Astrocyte (in vitro differentiated cells and primary cell): ENCODE measurements at regions not wholly inside any gene's neighbourhood (a gene's known extent, or its start where the extent isn't known, plus 50 kb on each side); places are given as distances from the start of the nearest gene placed in this dataset.

ENCODE experiments used
- DNase-seq: peaks from one replicate; pipeline ENCODE4 v3.0.0-alpha.2; 2010; ENCODE audit warnings: low read depth
- FAIRE-seq: peaks from 2 replicates; lab custom pipeline; 2011; peaks lifted over from hg19 to GRCh38; lab: Jason Lieb, UNC
- H2AFZ ChIP-seq: 2 replicates; pipeline ENCODE4 v1.6.0; 2012; ENCODE audit warnings: low read depth, low read length, inconsistent platforms
- H3K27ac ChIP-seq: 2 replicates; pipeline ENCODE4 v1.5.1; 2011; ENCODE audit warnings: low read depth, low read length, inconsistent platforms
- H3K27me3 ChIP-seq: 2 replicates; pipeline ENCODE4 v1.6.0; 2011; ENCODE audit warnings: low read length, inconsistent platforms; ENCODE audit not compliant: insufficient read depth
- H3K36me3 ChIP-seq: 2 replicates; pipeline ENCODE4 v1.5.1; 2011; ENCODE audit warnings: low read length, inconsistent platforms; ENCODE audit not compliant: insufficient read depth
- H3K4me1 ChIP-seq: 2 replicates; pipeline ENCODE4 v1.5.1; 2011; ENCODE audit warnings: low read length, inconsistent platforms; ENCODE audit not compliant: insufficient read depth
- H3K4me2 ChIP-seq: 2 replicates; pipeline ENCODE4 v1.6.0; 2012; ENCODE audit warnings: low read length, inconsistent platforms
- H3K4me3 ChIP-seq: 2 replicates; pipeline ENCODE4 v1.5.1; 2011; ENCODE audit warnings: low read depth, mild to moderate bottlenecking, low read length, inconsistent platforms; ENCODE audit not compliant: insufficient read depth
- H3K79me2 ChIP-seq: 2 replicates; pipeline ENCODE4 v1.6.0; 2012; ENCODE audit warnings: mild to moderate bottlenecking, low read length, inconsistent platforms; ENCODE audit not compliant: insufficient read depth
- H3K9ac ChIP-seq: 2 replicates; pipeline ENCODE4 v1.6.0; 2012; ENCODE audit warnings: mild to moderate bottlenecking, low read length, inconsistent platforms
- H3K9me3 ChIP-seq: 2 replicates; pipeline ENCODE4 v1.5.1; 2012; ENCODE audit warnings: low read depth, mild to moderate bottlenecking, low read length, inconsistent platforms; ENCODE audit not compliant: insufficient read depth
- H4K20me1 ChIP-seq: 2 replicates; pipeline ENCODE4 v1.6.0; 2012; ENCODE audit warnings: low read length, inconsistent platforms; ENCODE audit not compliant: insufficient read depth
- H3K27ac Mint-ChIP-seq: one replicate; pipeline ENCODE4 v1.8.0; 2021; ENCODE audit warnings: mild to moderate bottlenecking, mixed read lengths; ENCODE audit not compliant: unreplicated experiment
- H3K27me3 Mint-ChIP-seq: one replicate; pipeline ENCODE4 v1.8.0; 2021; ENCODE audit warnings: low read depth, mixed read lengths; ENCODE audit not compliant: unreplicated experiment
- H3K36me3 Mint-ChIP-seq: one replicate; pipeline ENCODE4 v1.8.0; 2021; ENCODE audit warnings: low read depth, mixed read lengths; ENCODE audit not compliant: unreplicated experiment
- H3K4me1 Mint-ChIP-seq: one replicate; pipeline ENCODE4 v1.8.0; 2021; ENCODE audit warnings: low read depth, mixed read lengths; ENCODE audit not compliant: unreplicated experiment
- H3K4me3 Mint-ChIP-seq: one replicate; pipeline ENCODE4 v1.8.0; 2021; ENCODE audit warnings: mild to moderate bottlenecking, moderate library complexity, mixed read lengths; ENCODE audit not compliant: unreplicated experiment
- H3K9me3 Mint-ChIP-seq: one replicate; pipeline ENCODE4 v1.8.0; 2021; ENCODE audit warnings: mild to moderate bottlenecking, mixed read lengths; ENCODE audit not compliant: unreplicated experiment
- EZH2 ChIP-seq: IDR thresholded peaks from 2 replicates; pipeline ENCODE4 v1.6.1; 2012; ENCODE audit warnings: mild to moderate bottlenecking, low read length, inconsistent platforms; ENCODE audit not compliant: insufficient read depth
- TF ChIP-seq, protein P1 (sequence below): IDR thresholded peaks from 2 replicates; pipeline ENCODE4 v1.5.1; 2011; ENCODE audit warnings: low read depth, mild to moderate bottlenecking, inconsistent platforms, low read length, moderate library complexity; ENCODE audit not compliant: insufficient read depth

DNA sequence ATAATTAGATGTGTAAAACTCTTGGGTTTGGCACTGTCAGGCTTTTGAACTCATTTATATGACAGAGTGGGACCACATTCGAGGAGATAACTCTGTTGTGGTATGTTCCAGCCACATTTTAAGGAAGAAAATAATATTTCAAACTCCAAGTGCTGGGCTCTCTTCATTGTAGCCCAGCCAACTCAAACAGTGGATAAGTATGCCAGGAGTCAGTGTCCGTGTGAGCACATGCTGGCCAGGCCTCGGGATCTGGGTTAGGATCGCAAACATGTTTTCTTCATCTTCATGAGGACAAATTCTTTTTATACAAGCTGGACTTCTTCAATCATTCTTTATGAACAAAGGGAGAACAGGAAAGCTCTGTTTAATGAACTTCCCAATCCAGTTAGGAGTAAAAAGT, 497.5 kb downstream of the MAFB start:
- Mint-ChIP-seq H3K27me3 (peaks cover 2% of the 10 kb centered on the region), H3K36me3 (no peaks in the 10 kb centered on the region), H3K27ac (peak overlapping the region; percentile 59), H3K4me1 (peaks cover 24% of the 10 kb centered on the region), H3K4me3 (no peak overlapping the region), H3K9me3 (no peaks in the 10 kb centered on the region)
- Histone ChIP-seq H4K20me1 (no peaks in the 10 kb centered on the region), H3K36me3 (no peaks in the 10 kb centered on the region), H3K4me1 (no peaks in the 10 kb centered on the region), H3K9me3 (no peaks in the 10 kb centered on the region), H3K79me2 (no peaks in the 10 kb centered on the region), H3K27ac (no peak overlapping the region), H3K4me3 (no peak overlapping the region), H3K27me3 (no peaks in the 10 kb centered on the region), H3K4me2 (no peak overlapping the region), H3K9ac (no peak overlapping the region), H2AFZ (no peak overlapping the region)
- FAIRE-seq = no peak
- no peak for TF ChIP-seq EZH2
- TF ChIP-seq, protein P1, sequence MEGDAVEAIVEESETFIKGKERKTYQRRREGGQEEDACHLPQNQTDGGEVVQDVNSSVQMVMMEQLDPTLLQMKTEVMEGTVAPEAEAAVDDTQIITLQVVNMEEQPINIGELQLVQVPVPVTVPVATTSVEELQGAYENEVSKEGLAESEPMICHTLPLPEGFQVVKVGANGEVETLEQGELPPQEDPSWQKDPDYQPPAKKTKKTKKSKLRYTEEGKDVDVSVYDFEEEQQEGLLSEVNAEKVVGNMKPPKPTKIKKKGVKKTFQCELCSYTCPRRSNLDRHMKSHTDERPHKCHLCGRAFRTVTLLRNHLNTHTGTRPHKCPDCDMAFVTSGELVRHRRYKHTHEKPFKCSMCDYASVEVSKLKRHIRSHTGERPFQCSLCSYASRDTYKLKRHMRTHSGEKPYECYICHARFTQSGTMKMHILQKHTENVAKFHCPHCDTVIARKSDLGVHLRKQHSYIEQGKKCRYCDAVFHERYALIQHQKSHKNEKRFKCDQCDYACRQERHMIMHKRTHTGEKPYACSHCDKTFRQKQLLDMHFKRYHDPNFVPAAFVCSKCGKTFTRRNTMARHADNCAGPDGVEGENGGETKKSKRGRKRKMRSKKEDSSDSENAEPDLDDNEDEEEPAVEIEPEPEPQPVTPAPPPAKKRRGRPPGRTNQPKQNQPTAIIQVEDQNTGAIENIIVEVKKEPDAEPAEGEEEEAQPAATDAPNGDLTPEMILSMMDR = no peak
- no peak for DNase-seq

DNA sequence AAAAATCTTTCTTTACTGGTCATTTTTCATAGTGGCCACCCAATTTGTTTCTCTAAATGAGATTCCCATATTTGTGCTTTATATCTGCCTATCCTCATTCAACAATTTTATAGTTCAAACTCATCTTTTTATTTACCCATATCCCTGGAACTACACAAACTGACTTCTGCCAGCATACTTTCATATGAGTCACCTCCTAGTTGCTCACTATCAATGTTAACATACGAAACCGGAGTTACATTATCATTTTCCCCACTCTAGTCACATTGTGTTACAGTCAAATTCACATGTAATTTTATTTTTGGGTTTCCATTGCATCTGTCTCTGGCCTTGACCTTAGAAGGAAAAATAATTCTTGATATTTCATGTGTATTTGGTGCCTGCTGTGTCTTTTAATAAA, 499.4 kb downstream of the MAFB start:
- Mint-ChIP-seq H3K36me3 (no peaks in the 10 kb centered on the region), H3K4me3 (no peak overlapping the region), H3K27ac (no peak overlapping the region), H3K9me3 (no peaks in the 10 kb centered on the region), H3K4me1 (peaks cover 24% of the 10 kb centered on the region), H3K27me3 (no peaks in the 10 kb centered on the region)
- no peaks in the 10 kb centered on the region for H4K20me1 ChIP-seq
- H3K9me3 ChIP-seq = no peaks in the 10 kb centered on the region
- H3K27me3 ChIP-seq = no peaks in the 10 kb centered on the region
- H3K79me2 ChIP-seq = no peaks in the 10 kb centered on the region
- FAIRE-seq (no peak), DNase-seq (no peak)
- H3K4me3 ChIP-seq = no peak overlapping the region
- H3K36me3 ChIP-seq = no peaks in the 10 kb centered on the region
- TF ChIP-seq EZH2 = no peak
- TF ChIP-seq, protein P1 = no peak
- H3K9ac ChIP-seq = no peak overlapping the region
- H3K4me1 ChIP-seq = no peaks in the 10 kb centered on the region
- no peak overlapping the region for H2AFZ ChIP-seq
- no peak overlapping the region for H3K27ac ChIP-seq
- no peak overlapping the region for H3K4me2 ChIP-seq

DNA sequence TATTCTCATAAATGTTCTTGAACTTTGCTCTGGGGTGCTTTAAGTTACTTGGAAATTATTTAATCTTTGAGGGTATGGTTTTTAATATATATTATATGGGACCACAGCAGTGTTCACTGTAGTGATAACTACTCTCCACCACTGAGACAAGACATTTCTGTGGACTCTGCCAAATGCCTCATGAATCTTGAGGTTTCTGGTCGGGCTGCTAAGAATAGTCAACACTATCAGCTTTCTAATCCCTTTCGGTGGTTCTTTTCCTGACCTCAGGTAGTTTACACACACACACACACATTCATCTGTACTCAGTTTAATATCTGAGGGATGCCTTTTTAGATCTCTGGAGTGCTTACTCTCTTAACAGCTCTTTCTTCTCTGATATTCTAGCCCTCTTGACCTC, 500.7 kb downstream of the MAFB start:
- no peaks in the 10 kb centered on the region for H3K4me1 ChIP-seq
- no peak overlapping the region for H2AFZ ChIP-seq
- TF ChIP-seq, protein P1 = no peak
- TF ChIP-seq EZH2 = no peak
- DNase-seq = no peak
- no peak overlapping the region for H3K4me3 ChIP-seq
- no peak overlapping the region for H3K9ac ChIP-seq
- no peak overlapping the region for H3K27ac ChIP-seq
- Mint-ChIP-seq H3K27me3 (no peaks in the 10 kb centered on the region), H3K36me3 (no peaks in the 10 kb centered on the region), H3K4me3 (no peak overlapping the region), H3K4me1 (peaks cover 21% of the 10 kb centered on the region), H3K9me3 (no peaks in the 10 kb centered on the region), H3K27ac (no peak overlapping the region)
- no peaks in the 10 kb centered on the region for H3K9me3 ChIP-seq
- H3K4me2 ChIP-seq = no peak overlapping the region
- H4K20me1 ChIP-seq = no peaks in the 10 kb centered on the region
- H3K79me2 ChIP-seq = no peaks in the 10 kb centered on the region
- no peak for FAIRE-seq
- no peaks in the 10 kb centered on the region for H3K27me3 ChIP-seq
- H3K36me3 ChIP-seq = no peaks in the 10 kb centered on the region
